ENCODE measurements at regions not wholly inside any gene's neighbourhood (a gene's known extent, or its start where the extent isn't known, plus 50 kb on each side); places are given as distances from the start of the nearest gene placed in this dataset.

DNA sequence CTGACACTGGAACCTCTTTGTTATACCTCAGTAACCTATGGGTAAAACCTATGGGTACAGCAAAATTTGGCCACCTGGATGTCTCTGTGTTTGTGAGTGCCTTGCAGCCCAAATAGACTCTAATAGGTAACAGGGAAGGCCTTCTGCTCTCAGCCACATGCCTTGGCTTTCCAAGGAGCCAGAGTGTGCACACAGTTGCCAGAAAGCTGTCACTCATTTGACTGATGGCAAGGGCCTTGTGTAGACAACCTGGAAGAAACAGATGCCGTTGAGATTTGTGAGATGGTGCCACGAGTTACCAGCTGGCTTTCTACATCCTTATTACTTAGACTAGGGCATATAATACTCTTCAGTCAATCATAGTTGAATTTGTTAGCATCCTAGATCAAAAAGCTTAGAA lies 90.1 kb upstream of the RAB12 start:
- RAD21 ChIA-PET (ENCODE audit: low non-redundant PET in 1 of 2, low total read pairs in 2 of 2, uncharacterized antibody in 2 of 2, unreplicated experiment in 2 of 2) = no interaction called here

DNA sequence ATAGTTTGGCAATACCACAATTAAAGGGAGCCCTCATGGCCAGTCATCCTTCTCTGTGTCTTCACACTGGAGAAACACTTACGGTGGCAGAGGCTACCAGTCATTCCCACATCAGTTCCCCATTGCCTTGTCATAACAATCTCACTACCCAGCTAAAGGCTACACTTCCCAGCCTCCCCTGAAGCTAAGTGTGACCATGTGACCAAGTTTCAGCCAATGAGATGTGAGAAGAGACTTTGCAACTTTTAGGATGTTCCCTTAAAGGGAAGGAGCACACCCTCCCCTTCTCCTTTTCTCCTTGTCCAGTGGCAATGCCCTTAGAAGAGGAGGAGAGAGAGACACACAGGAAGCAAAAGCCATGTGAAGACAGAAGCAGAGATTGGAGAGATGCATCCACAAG lies 89.0 kb upstream of the RAB12 start:
- Histone ChIP-seq H3K4me1 (ENCODE audit: control insufficient read depth in 1 of 2, insufficient read depth in 2 of 2, low read length in 2 of 2) (peaks cover 0 to 13% of the 10 kb centered on the region in 2 experiments; a peak in 2 of 4 replicates), H3K79me2 (ENCODE audit: insufficient read depth, low read length) (no peaks in the 10 kb centered on the region), H3K9me2 (ENCODE audit: insufficient read depth) (no peaks in the 10 kb centered on the region), H3K9me3 (ENCODE audit: control insufficient read depth in 1 of 2, insufficient read depth in 1 of 2, low read depth in 1 of 2, low read length in 2 of 2) (no peaks in the 10 kb centered on the region), H3K9ac (ENCODE audit: low read length) (no peak overlapping the region), H4K20me1 (ENCODE audit: insufficient read depth) (no peaks in the 10 kb centered on the region), H3K27ac (ENCODE audit: low read depth, low read length) (no peak overlapping the region), H3K4me2 (ENCODE audit: low read length) (no peak overlapping the region), H2AFZ (ENCODE audit: low read depth, low read length, poor library complexity, severe bottlenecking) (no peak overlapping the region), H3K4me3 (replicated peaks in 1 of 2; ENCODE audit: low read depth in 1 of 2, low read length in 2 of 2) (no peak overlapping the region), H3K27me3 (ENCODE audit: insufficient read depth, low read length) (peaks cover 8% of the 10 kb centered on the region; the same call in 1 of the 2 replicates), H3K36me3 (ENCODE audit: control insufficient read depth in 1 of 2, insufficient read depth in 2 of 2, low read length in 2 of 2) (no peaks in the 10 kb centered on the region)
- no peak for ATAC-seq
- no TSS peak for BruUV-seq (replicated peaks)
- intact Hi-C loops (cut with micrococcal nuclease) = no loop called here
- POLR2A ChIA-PET = no interaction called here
- DNase-seq (ENCODE audit: low read depth, low spot score) = no peak
- CTCF ChIA-PET = no interaction called here
- RAD21 ChIA-PET (ENCODE audit: low non-redundant PET in 1 of 2, low total read pairs in 2 of 2, uncharacterized antibody in 2 of 2, unreplicated experiment in 2 of 2) = no interaction called here
- TF ChIP-seq ZFX (IDR thresholded peaks at IDR 0.05) = no peak
- no peak for TF ChIP-seq TCF7L2 (IDR thresholded peaks at IDR 0.05; ENCODE audit: borderline replicate concordance, extremely low read depth, insufficient read depth, insufficient read length)
- no peak for TF ChIP-seq EGR1 (IDR thresholded peaks at IDR 0.05; ENCODE audit: low read depth)
- TF ChIP-seq, protein P1, sequence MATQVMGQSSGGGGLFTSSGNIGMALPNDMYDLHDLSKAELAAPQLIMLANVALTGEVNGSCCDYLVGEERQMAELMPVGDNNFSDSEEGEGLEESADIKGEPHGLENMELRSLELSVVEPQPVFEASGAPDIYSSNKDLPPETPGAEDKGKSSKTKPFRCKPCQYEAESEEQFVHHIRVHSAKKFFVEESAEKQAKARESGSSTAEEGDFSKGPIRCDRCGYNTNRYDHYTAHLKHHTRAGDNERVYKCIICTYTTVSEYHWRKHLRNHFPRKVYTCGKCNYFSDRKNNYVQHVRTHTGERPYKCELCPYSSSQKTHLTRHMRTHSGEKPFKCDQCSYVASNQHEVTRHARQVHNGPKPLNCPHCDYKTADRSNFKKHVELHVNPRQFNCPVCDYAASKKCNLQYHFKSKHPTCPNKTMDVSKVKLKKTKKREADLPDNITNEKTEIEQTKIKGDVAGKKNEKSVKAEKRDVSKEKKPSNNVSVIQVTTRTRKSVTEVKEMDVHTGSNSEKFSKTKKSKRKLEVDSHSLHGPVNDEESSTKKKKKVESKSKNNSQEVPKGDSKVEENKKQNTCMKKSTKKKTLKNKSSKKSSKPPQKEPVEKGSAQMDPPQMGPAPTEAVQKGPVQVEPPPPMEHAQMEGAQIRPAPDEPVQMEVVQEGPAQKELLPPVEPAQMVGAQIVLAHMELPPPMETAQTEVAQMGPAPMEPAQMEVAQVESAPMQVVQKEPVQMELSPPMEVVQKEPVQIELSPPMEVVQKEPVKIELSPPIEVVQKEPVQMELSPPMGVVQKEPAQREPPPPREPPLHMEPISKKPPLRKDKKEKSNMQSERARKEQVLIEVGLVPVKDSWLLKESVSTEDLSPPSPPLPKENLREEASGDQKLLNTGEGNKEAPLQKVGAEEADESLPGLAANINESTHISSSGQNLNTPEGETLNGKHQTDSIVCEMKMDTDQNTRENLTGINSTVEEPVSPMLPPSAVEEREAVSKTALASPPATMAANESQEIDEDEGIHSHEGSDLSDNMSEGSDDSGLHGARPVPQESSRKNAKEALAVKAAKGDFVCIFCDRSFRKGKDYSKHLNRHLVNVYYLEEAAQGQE (IDR thresholded peaks at IDR 0.05; ENCODE audit: low read depth) = no peak
- TF ChIP-seq, protein P2, sequence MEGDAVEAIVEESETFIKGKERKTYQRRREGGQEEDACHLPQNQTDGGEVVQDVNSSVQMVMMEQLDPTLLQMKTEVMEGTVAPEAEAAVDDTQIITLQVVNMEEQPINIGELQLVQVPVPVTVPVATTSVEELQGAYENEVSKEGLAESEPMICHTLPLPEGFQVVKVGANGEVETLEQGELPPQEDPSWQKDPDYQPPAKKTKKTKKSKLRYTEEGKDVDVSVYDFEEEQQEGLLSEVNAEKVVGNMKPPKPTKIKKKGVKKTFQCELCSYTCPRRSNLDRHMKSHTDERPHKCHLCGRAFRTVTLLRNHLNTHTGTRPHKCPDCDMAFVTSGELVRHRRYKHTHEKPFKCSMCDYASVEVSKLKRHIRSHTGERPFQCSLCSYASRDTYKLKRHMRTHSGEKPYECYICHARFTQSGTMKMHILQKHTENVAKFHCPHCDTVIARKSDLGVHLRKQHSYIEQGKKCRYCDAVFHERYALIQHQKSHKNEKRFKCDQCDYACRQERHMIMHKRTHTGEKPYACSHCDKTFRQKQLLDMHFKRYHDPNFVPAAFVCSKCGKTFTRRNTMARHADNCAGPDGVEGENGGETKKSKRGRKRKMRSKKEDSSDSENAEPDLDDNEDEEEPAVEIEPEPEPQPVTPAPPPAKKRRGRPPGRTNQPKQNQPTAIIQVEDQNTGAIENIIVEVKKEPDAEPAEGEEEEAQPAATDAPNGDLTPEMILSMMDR (IDR thresholded peaks at IDR 0.05 in 2 of 3, conservative IDR thresholded peaks at IDR 0.05 in 1 of 3; ENCODE audit: borderline replicate concordance in 1 of 3, insufficient read depth in 1 of 3, low read depth in 2 of 3, low read length in 2 of 3) = no peak
- TF ChIP-seq SRF (IDR thresholded peaks at IDR 0.05; ENCODE audit: low read depth) = no peak
- no peak for TF ChIP-seq JUND (IDR thresholded peaks at IDR 0.05)
- TF ChIP-seq RAD21 (IDR thresholded peaks at IDR 0.05; ENCODE audit: low read depth) = no peak
- no peak for TF ChIP-seq POLR2A (IDR thresholded peaks at IDR 0.05; ENCODE audit: borderline replicate concordance, extremely low read depth, insufficient read depth, insufficient read length)
- no peak for TF ChIP-seq SIN3A (IDR thresholded peaks at IDR 0.05; ENCODE audit: low read depth)
- TF ChIP-seq FOSL1 (IDR thresholded peaks at IDR 0.05; ENCODE audit: low read depth) = no peak
- TF ChIP-seq CBX3 (IDR thresholded peaks at IDR 0.05; ENCODE audit: low read depth) = no peak
- TF ChIP-seq, protein P3, sequence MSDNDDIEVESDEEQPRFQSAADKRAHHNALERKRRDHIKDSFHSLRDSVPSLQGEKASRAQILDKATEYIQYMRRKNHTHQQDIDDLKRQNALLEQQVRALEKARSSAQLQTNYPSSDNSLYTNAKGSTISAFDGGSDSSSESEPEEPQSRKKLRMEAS (IDR thresholded peaks at IDR 0.05) = no peak
- no peak for TF ChIP-seq CEBPB (IDR thresholded peaks at IDR 0.05; ENCODE audit: low read depth)

More for the DNA sequence above, 90.1 kb upstream of the RAB12 start:
- Histone ChIP-seq H2AFZ (ENCODE audit: low read depth, low read length, poor library complexity, severe bottlenecking) (no peak overlapping the region), H3K9me3 (ENCODE audit: control insufficient read depth in 1 of 2, insufficient read depth in 1 of 2, low read depth in 1 of 2, low read length in 2 of 2) (no peaks in the 10 kb centered on the region), H3K36me3 (ENCODE audit: control insufficient read depth in 1 of 2, insufficient read depth in 2 of 2, low read length in 2 of 2) (no peaks in the 10 kb centered on the region), H3K79me2 (ENCODE audit: insufficient read depth, low read length) (no peaks in the 10 kb centered on the region), H3K27me3 (ENCODE audit: insufficient read depth, low read length) (peaks cover 8% of the 10 kb centered on the region; the same call in 1 of the 2 replicates), H4K20me1 (ENCODE audit: insufficient read depth) (no peaks in the 10 kb centered on the region), H3K27ac (ENCODE audit: low read depth, low read length) (no peak overlapping the region), H3K4me1 (ENCODE audit: control insufficient read depth in 1 of 2, insufficient read depth in 2 of 2, low read length in 2 of 2) (peaks cover 0 to 13% of the 10 kb centered on the region in 2 experiments; a peak in 2 of 4 replicates), H3K9ac (ENCODE audit: low read length) (no peak overlapping the region), H3K4me2 (ENCODE audit: low read length) (no peak overlapping the region), H3K9me2 (ENCODE audit: insufficient read depth) (no peaks in the 10 kb centered on the region), H3K4me3 (replicated peaks in 1 of 2; ENCODE audit: low read depth in 1 of 2, low read length in 2 of 2) (no peak overlapping the region)
- ChIA-PET CTCF (no interaction called here), POLR2A (no interaction called here)
- intact Hi-C loops (cut with micrococcal nuclease) = no loop called here
- DNase-seq (ENCODE audit: low read depth, low spot score) (no peak), ATAC-seq (no peak)
- no peak for TF ChIP-seq FOSL1 (IDR thresholded peaks at IDR 0.05; ENCODE audit: low read depth)
- no peak for TF ChIP-seq EZH2 (IDR thresholded peaks at IDR 0.05)
- no peak for TF ChIP-seq TCF7L2 (IDR thresholded peaks at IDR 0.05; ENCODE audit: borderline replicate concordance, extremely low read depth, insufficient read depth, insufficient read length)
- TF ChIP-seq, protein P4, sequence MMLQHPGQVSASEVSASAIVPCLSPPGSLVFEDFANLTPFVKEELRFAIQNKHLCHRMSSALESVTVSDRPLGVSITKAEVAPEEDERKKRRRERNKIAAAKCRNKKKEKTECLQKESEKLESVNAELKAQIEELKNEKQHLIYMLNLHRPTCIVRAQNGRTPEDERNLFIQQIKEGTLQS (IDR thresholded peaks at IDR 0.05) = no peak
- BruUV-seq (replicated peaks) = no TSS peak
